Muscle layer of duodenum (tissue), 2 donors: ENCODE measurements at regions not wholly inside any gene's neighbourhood (a gene's known extent, or its start where the extent isn't known, plus 50 kb on each side); places are given as distances from the start of the nearest gene placed in this dataset.

Experiments
- H3K27ac ChIP-seq: one replicate; pipeline ENCODE4 v1.7.0; 2013; ENCODE audit warnings: mild to moderate bottlenecking, low read length
- H3K27me3 ChIP-seq: one replicate; pipeline ENCODE4 v1.7.0; 2013; ENCODE audit warnings: low read depth, mild to moderate bottlenecking, control low read depth, low read length
- H3K36me3 ChIP-seq, 2 donors: one replicate each; pipeline ENCODE4 v1.7.0; 2013; ENCODE audit warnings: low read length in 2 of 2, control low read depth in 1 of 2, mild to moderate bottlenecking in 1 of 2; ENCODE audit not compliant: insufficient read depth in 2 of 2, control insufficient read depth in 1 of 2
- H3K4me1 ChIP-seq, 2 donors: one replicate each; pipeline ENCODE4 v1.7.0; 2013; ENCODE audit warnings: low read length in 2 of 2, mild to moderate bottlenecking in 2 of 2, control low read depth in 1 of 2, moderate library complexity in 1 of 2; ENCODE audit not compliant: insufficient read depth in 2 of 2, control insufficient read depth in 1 of 2
- H3K4me3 ChIP-seq, 2 donors: one replicate each; pipeline ENCODE4 v1.7.0; 2013; ENCODE audit warnings: low read length in 2 of 2, low read depth in 1 of 2, mild to moderate bottlenecking in 1 of 2
- H3K9me3 ChIP-seq, 2 donors: one replicate each; pipeline ENCODE4 v1.7.0; 2013; ENCODE audit warnings: low read length in 2 of 2, control low read depth in 1 of 2, mild to moderate bottlenecking in 1 of 2; ENCODE audit not compliant: control insufficient read depth in 1 of 2
- donor health status: healthy.

DNA sequence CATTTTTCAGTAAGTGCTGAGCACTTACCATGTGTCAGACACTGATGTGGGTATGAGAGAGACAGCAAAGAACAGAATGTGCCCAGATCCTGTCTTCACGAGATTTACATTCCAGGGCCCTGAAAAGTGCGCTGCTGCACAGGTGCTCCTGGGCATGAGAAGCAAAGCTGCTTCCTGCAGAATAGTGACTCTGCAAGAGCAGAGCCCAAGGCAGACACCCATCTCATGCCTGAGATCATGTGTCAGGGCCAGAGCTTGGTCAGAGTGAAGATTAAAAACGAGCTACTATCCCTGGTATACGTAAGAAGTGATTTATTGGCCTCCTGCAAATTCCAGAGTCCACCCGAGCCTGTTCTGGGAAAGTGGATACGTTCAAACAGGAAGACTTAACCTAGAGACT, 824.4 kb downstream of the GRID1 start:
- H3K4me3 ChIP-seq, result no peak overlapping the region
- H3K4me1 ChIP-seq, result no peaks in the 10 kb centered on the region
- H3K36me3 ChIP-seq, result no peaks in the 10 kb centered on the region
- no peaks in the 10 kb centered on the region for H3K9me3 ChIP-seq
- H3K27ac ChIP-seq, result no peak overlapping the region
- H3K27me3 ChIP-seq, result no peaks in the 10 kb centered on the region

- no peaks in the 10 kb centered on the region for H3K36me3 ChIP-seq
- H3K9me3 ChIP-seq, result no peaks in the 10 kb centered on the region
- H3K27me3 ChIP-seq, result no peaks in the 10 kb centered on the region
- no peak overlapping the region for H3K27ac ChIP-seq
- H3K4me1 ChIP-seq, result no peaks in the 10 kb centered on the region
- no peak overlapping the region for H3K4me3 ChIP-seq
These were observed 823.5 kb downstream of the GRID1 start for GRCh38 chr10:85542936-85543730.

DNA sequence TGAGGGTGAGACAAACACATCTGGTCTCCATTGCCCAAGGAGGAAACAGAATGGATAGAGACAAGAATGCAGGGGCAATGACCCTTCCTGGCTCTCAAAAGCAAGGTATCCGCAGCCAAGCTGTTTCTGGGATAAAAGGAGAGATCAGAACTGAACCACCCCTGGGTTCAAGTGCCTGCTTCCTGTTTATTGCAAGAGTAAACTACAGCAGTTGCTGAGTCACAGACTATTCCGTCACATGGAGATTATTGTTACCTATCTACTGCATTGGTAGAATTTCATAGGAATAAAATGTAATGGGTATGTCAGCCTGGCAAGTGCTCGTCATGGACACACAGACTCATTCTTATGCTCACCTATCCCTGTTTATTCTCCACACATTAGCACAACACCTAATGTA, 821.6 kb downstream of the GRID1 start:
- no peaks in the 10 kb centered on the region for H3K9me3 ChIP-seq
- no peak overlapping the region for H3K27ac ChIP-seq
- H3K4me1 ChIP-seq, result no peaks in the 10 kb centered on the region
- no peak overlapping the region for H3K4me3 ChIP-seq
- no peaks in the 10 kb centered on the region for H3K36me3 ChIP-seq
- no peaks in the 10 kb centered on the region for H3K27me3 ChIP-seq

DNA sequence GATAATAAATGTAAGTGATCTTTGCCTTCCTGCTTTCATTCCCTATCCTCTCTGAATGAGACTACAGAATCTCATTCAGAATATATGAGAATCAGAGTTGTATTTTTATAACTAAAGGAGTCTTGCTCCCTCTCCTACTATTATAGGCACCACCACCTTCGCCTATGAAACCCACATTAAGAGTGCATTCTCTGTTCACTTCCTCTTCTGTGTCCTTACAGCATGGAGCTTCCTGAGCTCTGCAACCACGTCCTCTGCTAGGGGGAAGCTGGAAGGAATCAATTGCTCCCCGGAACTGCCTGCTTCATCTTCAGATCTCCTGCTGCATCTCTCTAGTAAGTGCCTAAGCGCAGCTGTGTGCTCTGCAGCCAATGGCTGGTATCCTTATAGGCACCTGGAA, 820.7 kb downstream of the GRID1 start:
- Histone ChIP-seq H3K27me3 (no peaks in the 10 kb centered on the region), H3K9me3 (no peaks in the 10 kb centered on the region), H3K36me3 (no peaks in the 10 kb centered on the region), H3K4me1 (no peaks in the 10 kb centered on the region), H3K27ac (no peak overlapping the region), H3K4me3 (no peak overlapping the region)

- H3K9me3 ChIP-seq, result no peaks in the 10 kb centered on the region
- H3K4me1 ChIP-seq, result no peaks in the 10 kb centered on the region
- H3K36me3 ChIP-seq, result no peaks in the 10 kb centered on the region
- H3K4me3 ChIP-seq, result no peak overlapping the region
- H3K27me3 ChIP-seq, result no peaks in the 10 kb centered on the region
- H3K27ac ChIP-seq, result no peak overlapping the region
These were observed 819.1 kb downstream of the GRID1 start for GRCh38 chr10:85547460-85548023.

DNA sequence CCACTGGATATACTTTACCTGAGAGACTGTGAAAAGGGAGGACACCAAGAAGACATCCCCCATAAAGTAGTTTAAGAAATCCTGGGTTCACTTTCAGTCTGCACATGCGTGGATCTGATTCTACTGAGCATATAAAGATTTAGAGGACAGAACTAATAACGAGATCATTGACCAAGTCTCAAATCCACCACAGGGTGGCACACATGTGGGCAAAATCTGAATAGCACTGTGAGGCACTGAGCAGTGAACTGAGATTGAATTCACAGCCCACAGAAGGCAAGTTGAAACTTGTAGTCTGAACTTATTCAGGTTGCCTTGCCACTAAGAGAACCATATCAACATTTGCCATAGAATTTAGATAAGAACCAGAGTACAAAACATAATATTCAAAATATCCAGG, 818.6 kb downstream of the GRID1 start:
- H3K27ac ChIP-seq, result no peak overlapping the region
- H3K4me1 ChIP-seq, result no peaks in the 10 kb centered on the region
- H3K27me3 ChIP-seq, result no peaks in the 10 kb centered on the region
- no peaks in the 10 kb centered on the region for H3K9me3 ChIP-seq
- no peaks in the 10 kb centered on the region for H3K36me3 ChIP-seq
- no peak overlapping the region for H3K4me3 ChIP-seq
